ENCODE measurements at regions not wholly inside any gene's neighbourhood (a gene's known extent, or its start where the extent isn't known, plus 50 kb on each side); places are given as distances from the start of the nearest gene placed in this dataset.

DNA sequence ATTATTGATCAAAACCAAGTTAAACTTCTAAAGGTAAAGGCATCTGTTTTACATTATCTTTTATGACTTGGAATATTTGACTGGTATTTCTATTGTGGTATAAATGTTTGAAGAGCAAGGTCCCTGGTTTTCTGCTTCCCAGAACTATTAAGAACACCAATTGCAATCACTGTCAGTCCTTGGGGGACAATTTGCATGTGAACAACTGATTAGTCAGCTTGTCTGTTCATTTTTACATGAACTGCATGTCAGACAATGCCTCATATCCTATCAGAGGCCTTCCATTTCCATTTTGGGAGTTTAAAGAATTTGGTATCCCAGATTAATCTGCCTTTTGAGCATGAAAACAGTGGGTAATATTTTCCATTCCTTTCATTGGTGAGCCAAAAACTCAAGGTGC is 654.9 kb upstream of the USP24 start:
- TF ChIP-seq POLR2A (IDR thresholded peaks at IDR 0.05; ENCODE audit: low read depth, low read length) (no peak), POLR2AphosphoS5 (IDR thresholded peaks at IDR 0.05; ENCODE audit: low read depth, low read length) (no peak), TAF1 (IDR thresholded peaks at IDR 0.05; ENCODE audit: borderline replicate concordance, low read depth, low read length) (no peak)
